T-helper 2 cell treated with Interferon-gamma antibody and Interleukin-4, amounts not matched to agents 100 ng/mL and 5 ng/mL, for 36 hours (primary cell): ENCODE measurements at regions not wholly inside any gene's neighbourhood (a gene's known extent, or its start where the extent isn't known, plus 50 kb on each side); places are given as distances from the start of the nearest gene placed in this dataset.

ENCODE experiments used
- intact Hi-C: fragments of 100-400 bp; cut with micrococcal nuclease; formaldehyde crosslinking; loops from one replicate; pipeline ENCODE4 v1.15.1; 2023

GRCh38 chr17:73722165-73722564, 77.9 kb upstream of the SDK2 start:
- intact Hi-C loops: no loop called here

- intact Hi-C loops: no loop called here
Observed at GRCh38 chr17:73723317-73723716, 79.1 kb upstream of the SDK2 start.

GRCh38 chr17:73724341-73724740, 80.1 kb upstream of the SDK2 start:
- intact Hi-C loops: no loop called here

GRCh38 chr17:73724990-73725389, 80.7 kb upstream of the SDK2 start:
- intact Hi-C loops: no loop called here

GRCh38 chr17:73725794-73726515, 81.7 kb upstream of the SDK2 start:
- intact Hi-C loops: no loop called here

- intact Hi-C loops: no loop called here
Observed at GRCh38 chr17:73727941-73728340, 83.7 kb upstream of the SDK2 start.

GRCh38 chr17:73729101-73729500, 84.9 kb upstream of the SDK2 start:
- intact Hi-C loops: no loop called here

- intact Hi-C loops: no loop called here
Observed at GRCh38 chr17:73731733-73732132, 87.5 kb upstream of the SDK2 start.

GRCh38 chr17:73733517-73733916, 89.3 kb upstream of the SDK2 start:
- intact Hi-C loops: no loop called here

GRCh38 chr17:73735245-73735644, 91.0 kb upstream of the SDK2 start:
- intact Hi-C loops: no loop called here

- intact Hi-C loops: no loop called here
Observed at GRCh38 chr17:73738751-73739575, 94.7 kb upstream of the SDK2 start.

- intact Hi-C loops: no loop called here
Observed at GRCh38 chr17:73740370-73740769, 96.1 kb upstream of the SDK2 start.

GRCh38 chr17:73742948-73743381, 98.7 kb upstream of the SDK2 start:
- intact Hi-C loops: no loop called here

GRCh38 chr17:73743518-73744201, 99.4 kb upstream of the SDK2 start:
- intact Hi-C loops: no loop called here

- intact Hi-C loops: no loop called here
Observed at GRCh38 chr17:73744411-73744810, 100.2 kb upstream of the SDK2 start.

- intact Hi-C loops: no loop called here
Observed at GRCh38 chr17:73746314-73747073, 102.2 kb upstream of the SDK2 start.

- intact Hi-C loops: no loop called here
Observed at GRCh38 chr17:73747221-73748002, 103.2 kb upstream of the SDK2 start.

- intact Hi-C loops: no loop called here
Observed at GRCh38 chr17:73748508-73748907, 104.3 kb upstream of the SDK2 start.

GRCh38 chr17:73749337-73749823, 105.1 kb upstream of the SDK2 start:
- intact Hi-C loops: no loop called here

- intact Hi-C loops: no loop called here
Observed at GRCh38 chr17:73749928-73750605, 105.8 kb upstream of the SDK2 start.
